Peyer's patch (tissue), 4 donors: ENCODE measurements at regions not wholly inside any gene's neighbourhood (a gene's known extent, or its start where the extent isn't known, plus 50 kb on each side); places are given as distances from the start of the nearest gene placed in this dataset.

Source experiments
- POLR2A ChIP-seq, 2 donors: fragments of 450-650 bp; IDR thresholded peaks; one replicate each; pipeline ENCODE4 v1.5.1; 2017; ENCODE audit warnings: antibody characterized with exemption in 2 of 2, mild to moderate bottlenecking in 2 of 2, moderate library complexity in 2 of 2
- TF ChIP-seq, protein P1 (sequence below), 6 experiments: fragments of 450-650 bp in 4 of 6; fragments of 200-600 bp in 2 of 6; sonication (generic) in 1 of 6; IDR thresholded peaks; one replicate each; pipeline ENCODE4 v1.5.1; 2017 to 2019; ENCODE audit warnings: antibody characterized with exemption in 6 of 6, mild to moderate bottlenecking in 3 of 6, moderate library complexity in 1 of 6

DNA sequence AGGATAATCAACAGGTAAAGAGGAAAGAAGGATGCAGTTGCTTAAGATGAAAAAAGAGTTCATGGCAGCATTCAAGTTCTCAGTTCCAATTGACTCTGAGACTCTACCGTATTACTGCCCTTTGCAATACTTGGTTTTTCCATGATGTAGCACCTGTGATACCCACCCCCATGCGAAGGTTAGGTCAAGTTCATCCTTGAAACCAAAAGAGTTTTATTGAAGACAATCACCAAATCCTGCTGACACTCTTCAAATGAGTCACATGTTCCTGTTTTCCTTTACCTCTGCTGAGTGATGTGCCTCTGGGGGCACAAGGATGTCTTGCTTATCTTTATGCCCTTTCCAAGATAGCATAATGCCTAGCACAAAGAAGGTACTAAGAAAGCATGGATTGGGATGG is 111.3 kb upstream of the SLC7A14 start:
- TF ChIP-seq, protein P1, sequence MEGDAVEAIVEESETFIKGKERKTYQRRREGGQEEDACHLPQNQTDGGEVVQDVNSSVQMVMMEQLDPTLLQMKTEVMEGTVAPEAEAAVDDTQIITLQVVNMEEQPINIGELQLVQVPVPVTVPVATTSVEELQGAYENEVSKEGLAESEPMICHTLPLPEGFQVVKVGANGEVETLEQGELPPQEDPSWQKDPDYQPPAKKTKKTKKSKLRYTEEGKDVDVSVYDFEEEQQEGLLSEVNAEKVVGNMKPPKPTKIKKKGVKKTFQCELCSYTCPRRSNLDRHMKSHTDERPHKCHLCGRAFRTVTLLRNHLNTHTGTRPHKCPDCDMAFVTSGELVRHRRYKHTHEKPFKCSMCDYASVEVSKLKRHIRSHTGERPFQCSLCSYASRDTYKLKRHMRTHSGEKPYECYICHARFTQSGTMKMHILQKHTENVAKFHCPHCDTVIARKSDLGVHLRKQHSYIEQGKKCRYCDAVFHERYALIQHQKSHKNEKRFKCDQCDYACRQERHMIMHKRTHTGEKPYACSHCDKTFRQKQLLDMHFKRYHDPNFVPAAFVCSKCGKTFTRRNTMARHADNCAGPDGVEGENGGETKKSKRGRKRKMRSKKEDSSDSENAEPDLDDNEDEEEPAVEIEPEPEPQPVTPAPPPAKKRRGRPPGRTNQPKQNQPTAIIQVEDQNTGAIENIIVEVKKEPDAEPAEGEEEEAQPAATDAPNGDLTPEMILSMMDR (IDR thresholded peaks at IDR 0.05), result no peak
- TF ChIP-seq POLR2A (IDR thresholded peaks at IDR 0.05), result no peak
